GM21723 (cell line): ENCODE measurements at regions not wholly inside any gene's neighbourhood (a gene's known extent, or its start where the extent isn't known, plus 50 kb on each side); places are given as distances from the start of the nearest gene placed in this dataset.
A peak's percentile ranks its signal among the peaks of the same experiment; 100 is the strongest.
"Not testable (repeated sequence)": the region's sequence is repeated elsewhere in the genome, so short reads cannot be mapped to it uniquely, and the experiment has no call there.

Experiments
- ATAC-seq: cut with Tn5 transposase; IDR thresholded peaks from one replicate; pipeline ENCODE4 v1.9.1; 2021; ENCODE audit warnings: mild to moderate bottlenecking, moderate library complexity; ENCODE audit not compliant: unreplicated experiment

GRCh38 chr10:31121757-31122577 is 90.3 kb upstream of the ZNF438 start:
- ATAC-seq: no peak

- no peak for ATAC-seq
Measured at GRCh38 chr10:31123946-31124345, 92.3 kb upstream of the ZNF438 start.

- ATAC-seq: no peak
Measured at GRCh38 chr10:31124852-31125251, 93.2 kb upstream of the ZNF438 start.

GRCh38 chr10:31125789-31126188 is 94.1 kb upstream of the ZNF438 start:
- ATAC-seq: no peak

DNA sequence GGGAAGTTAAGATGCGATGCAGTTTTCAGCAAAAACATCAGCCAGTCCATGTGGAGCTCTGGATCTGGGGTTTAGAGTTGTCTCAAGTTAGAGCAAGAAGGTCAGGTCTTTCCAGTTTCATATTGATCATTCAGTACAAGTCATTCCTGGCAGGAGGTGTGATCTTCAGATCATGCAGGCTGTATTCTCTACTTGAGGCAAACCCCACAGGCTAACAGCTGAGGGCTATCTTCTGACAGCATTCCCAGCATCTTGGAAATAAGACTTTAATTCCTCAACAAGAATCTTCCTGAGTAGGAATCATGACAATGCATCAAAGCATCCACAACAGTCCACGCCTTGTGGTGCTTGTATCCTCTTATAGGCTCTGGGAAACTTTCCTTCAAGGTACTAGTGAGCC is 94.9 kb upstream of the ZNF438 start:
- ATAC-seq: no peak

GRCh38 chr10:31128536-31128935 is 96.9 kb upstream of the ZNF438 start:
- ATAC-seq: no peak

DNA sequence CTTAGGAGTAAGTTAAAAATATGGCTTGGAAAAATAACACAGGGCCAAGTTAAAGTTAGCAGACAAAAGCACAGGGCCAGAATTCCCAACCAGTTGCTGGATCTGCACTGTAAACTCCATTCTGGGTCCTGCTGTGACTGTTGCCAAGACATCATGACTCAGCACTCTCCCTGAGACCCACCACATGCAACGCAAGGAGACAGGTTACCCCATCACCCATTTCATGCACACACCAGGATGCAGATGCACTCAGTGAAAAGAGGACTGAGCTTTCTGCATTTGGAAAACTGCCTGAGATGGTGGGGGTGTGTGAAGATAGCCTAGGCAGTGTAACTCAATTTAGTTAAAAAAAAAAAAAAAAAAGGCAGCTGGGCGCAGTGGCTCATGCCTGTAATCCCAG is 97.6 kb upstream of the ZNF438 start:
- ATAC-seq: no peak

DNA sequence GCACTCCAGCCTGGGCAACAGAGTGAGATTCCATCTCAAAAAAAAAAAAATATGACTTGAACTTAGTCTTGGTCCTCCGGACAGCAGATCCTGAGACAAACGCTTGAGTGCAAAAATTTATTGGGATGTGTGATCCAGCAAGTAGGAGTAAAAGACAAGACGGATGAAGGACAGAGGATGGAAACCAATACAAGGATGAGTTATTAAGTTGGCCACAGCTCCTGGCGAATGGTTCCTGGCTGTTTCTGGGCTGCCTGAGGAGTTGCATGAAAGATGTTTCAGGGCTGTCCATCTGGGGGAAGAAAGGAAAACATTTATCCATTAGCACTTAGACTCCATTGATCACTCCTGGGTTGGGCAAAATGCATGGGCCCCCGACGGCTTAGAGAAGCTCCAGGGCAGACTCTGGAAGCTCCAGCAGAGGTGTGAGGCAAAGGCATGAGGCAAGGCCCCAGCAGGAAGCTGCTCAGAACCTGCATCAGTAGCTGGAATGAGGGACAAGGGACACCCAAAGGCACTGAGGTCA is 98.3 kb upstream of the ZNF438 start:
- no peak for ATAC-seq

DNA sequence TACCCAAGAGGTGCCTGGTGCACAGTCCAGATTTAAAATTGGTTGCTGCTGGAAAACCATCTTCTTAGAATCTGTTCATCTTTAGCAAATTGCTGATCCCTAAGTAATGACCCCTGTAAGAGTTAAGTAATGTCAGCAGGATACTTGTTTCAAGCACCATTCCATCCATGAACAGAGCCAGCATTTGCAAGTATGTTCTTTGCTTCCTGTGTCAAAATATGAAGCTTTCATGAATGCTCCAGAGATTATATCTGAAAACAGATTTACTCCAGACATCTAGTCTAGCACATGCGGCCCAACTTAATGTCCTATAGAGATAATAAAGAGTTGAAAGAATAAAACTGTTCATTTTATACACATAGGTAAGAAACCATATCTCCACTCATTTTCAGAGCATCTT is 98.7 kb upstream of the ZNF438 start:
- ATAC-seq: no peak

DNA sequence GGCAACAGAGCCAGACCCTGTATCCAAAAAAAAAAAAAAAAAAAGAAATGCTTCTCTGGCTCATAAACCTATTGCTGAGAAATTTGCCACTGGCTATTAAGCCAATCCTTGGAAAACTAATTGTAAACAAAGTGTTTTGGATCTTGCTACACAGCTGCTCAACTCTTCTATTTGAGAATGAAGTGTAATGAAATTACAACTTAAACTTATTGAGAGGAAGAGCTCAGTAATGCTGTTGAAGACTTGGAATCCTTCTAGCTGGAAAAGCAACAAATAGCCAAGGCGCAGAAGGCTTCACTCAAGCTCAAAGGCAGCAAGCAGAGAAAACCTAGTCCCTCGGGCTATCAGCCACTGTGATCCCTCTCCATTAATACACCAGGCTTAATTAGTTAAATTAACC is 99.6 kb upstream of the ZNF438 start:
- ATAC-seq: no peak

- no peak for ATAC-seq
Measured at GRCh38 chr10:31132681-31133244, 101.1 kb upstream of the ZNF438 start.

DNA sequence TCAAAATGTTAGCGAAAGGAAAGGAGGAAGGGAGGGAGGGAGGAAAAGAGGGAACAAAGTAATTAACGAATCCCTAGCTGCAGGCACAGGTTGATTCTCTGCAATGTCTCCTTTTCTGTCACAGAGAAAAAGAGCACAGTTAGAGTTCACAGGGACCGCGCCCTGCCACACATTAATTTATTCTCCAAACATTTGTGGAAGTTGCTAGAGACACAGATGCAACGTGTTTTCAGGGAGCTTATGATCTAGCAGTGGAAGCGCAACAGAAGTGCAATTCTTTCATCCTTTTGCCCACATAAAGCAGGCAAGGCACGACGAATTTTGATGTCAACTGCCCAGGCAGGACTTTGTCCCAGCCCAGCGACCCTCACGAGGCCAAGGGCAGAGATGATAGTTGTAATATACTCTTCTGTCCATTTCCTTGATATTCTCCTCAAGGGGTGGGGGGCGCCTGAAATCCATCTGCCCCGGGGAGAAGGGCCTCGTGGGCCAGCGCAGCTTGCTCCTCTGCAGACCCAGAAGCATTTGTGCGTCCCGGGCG is 101.7 kb upstream of the ZNF438 start:
- ATAC-seq: no peak

GRCh38 chr10:31133792-31134310 is 102.2 kb upstream of the ZNF438 start:
- ATAC-seq: peak; percentile 67

- peak; percentile 36 for ATAC-seq
Measured at GRCh38 chr10:31134311-31134952, 102.8 kb upstream of the ZNF438 start.

DNA sequence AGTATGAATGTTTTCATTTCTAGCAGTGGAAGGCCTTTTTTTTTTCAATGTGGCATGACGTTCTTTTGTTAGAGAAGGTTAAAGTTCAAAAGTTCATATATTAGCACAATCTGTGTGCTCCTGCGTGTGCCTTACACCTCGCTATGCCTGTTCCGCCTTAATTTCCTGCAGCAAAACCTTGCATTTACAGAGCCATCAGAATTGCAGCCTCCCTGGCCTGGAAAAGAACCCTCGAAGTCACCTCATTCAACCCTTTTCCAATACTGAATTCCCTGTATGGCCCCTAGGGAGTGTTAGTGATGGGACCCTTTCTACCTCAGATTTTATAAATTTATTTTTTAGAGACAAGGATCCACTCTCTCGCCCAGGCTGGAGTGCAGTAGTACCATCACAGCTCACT is 103.5 kb upstream of the ZNF438 start:
- no peak for ATAC-seq

DNA sequence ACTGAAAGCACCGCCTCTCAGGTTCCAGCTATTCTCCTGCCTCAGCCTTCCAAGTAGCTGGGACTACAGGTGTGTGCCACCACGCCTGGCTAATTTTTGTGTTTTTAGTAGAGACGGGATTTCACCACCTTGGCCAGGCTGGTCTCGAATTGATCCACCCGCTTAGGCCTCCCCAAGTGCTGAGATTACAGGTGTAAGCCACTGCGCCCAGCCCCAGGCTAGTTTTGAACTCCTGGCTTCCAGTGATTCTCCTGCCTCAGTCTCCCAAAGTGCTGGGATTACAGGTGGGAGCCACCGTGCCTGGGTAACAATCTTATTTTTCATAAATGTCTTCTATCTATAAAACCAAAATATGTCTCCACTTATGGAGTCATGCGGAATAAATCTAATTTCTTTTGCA is 104.1 kb upstream of the ZNF438 start:
- ATAC-seq: not testable (repeated sequence)

DNA sequence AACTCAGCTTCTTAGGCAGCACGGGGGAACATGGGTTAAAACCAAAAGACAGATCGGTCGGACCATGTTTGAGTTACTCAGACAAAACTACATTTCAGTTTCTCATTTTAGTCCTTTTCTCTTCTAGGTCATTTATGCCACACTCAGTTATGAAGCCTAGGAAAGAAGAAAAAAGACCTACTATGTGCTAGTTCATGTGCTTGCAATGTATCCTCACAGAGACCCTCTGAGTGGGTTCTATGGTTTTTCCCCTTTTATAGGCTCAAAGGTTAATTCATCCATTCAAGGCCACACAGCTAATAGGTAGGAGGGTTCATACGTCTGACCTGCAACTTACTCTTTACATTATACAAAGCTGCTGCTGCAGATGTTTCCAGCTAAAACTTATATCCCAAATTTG is 104.7 kb upstream of the ZNF438 start:
- ATAC-seq: no peak

DNA sequence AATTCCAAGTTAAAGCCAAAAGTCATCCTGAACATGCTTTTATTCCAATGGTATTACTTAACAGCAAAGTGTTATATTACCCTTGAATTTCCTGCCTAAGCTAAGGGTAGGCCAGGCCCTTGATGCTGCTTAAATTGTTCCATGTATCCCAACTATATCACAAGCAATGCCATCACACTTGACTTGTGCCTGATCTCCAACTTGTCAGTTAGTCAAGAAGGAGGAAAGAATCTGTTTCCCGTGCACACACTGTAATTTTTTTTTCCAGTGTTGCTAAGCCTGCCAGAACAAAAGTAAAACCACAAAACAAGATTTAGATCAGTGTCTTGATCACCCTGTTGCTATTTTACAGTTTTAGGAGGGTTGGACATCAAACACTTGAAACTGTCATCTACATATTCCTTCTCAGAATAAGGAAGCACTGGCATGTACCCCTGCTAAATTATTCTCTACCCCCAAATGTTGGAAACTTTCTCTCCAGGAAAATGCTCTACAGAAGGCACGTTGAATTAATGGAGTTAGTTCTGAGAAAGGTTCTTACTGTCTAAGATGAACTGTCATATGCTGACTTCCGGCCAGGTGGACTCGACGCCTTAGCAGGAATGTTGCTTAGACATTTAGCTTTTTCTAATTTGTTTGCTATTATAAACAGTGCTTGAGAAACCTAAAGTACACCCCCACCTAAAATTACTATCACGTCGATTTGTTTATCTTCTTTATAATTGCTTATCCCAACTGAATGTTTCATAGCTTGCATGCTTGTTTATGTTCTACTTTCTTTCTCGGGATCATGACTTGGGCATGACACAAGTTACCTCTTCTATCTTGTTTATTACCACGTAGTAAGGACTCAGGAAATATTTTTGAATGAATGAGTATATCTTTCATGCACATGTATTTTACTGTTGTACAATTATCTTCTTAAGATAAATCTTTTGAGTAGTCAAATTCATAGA is 105.5 kb upstream of the ZNF438 start:
- ATAC-seq: no peak

DNA sequence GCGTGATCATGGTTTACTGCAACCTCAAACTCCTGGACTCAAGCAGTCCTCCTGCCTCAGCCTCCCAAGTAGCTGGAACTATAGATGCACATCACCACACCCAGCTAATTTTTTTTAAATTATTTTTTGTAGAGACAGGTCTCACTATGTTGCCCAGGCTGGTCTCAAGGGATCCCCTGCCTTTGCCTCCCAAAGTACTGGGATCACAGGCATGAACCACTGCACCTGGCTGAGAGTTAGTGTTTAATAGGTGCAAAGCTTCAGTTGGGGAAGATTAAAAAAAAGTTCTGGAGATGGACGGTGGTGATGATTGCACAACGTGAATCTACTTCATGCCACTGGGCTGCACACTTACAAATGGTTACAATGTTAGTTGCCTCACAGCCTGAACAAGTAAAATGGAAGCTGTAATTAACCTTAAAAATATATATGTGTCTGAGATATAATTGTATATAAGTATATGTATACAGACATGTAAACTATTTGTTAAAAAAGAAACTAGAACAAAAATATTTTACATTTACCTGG is 106.4 kb upstream of the ZNF438 start:
- no peak for ATAC-seq

GRCh38 chr10:31139497-31139896 is 107.8 kb upstream of the ZNF438 start:
- no peak for ATAC-seq
